Tibial artery (tissue), 4 donors: ENCODE measurements at regions not wholly inside any gene's neighbourhood (a gene's known extent, or its start where the extent isn't known, plus 50 kb on each side); places are given as distances from the start of the nearest gene placed in this dataset.

Experiments
- DNase-seq, 2 donors: peaks; one replicate each; pipeline ENCODE4 v3.0.0-alpha.2; 2019
- H3K27ac ChIP-seq, 2 donors: fragments of 200-600 bp; sonication (generic) in 1 of 2; 1 replicate in 1 of 2; 2 replicates in 1 of 2; pipeline ENCODE4 v1.5.1; 2018 to 2019; ENCODE audit warnings: mild to moderate bottlenecking in 1 of 2
- H3K27me3 ChIP-seq, 2 donors: fragments of 200-600 bp; sonication (generic) in 1 of 2; one replicate each; pipeline versions ENCODE4 v1.5.1 to v1.6.0; 2016 to 2019
- H3K36me3 ChIP-seq, 3 donors: fragments of 200-600 bp; sonication (generic) in 2 of 3; one replicate each; pipeline ENCODE4 v1.5.1; 2016 to 2019; ENCODE audit warnings: mild to moderate bottlenecking in 2 of 3
- H3K4me1 ChIP-seq, 4 donors: fragments of 200-600 bp; sonication (generic) in 2 of 4; 1 replicate in 3 of 4; 2 replicates in 1 of 4; pipeline ENCODE4 v1.5.1; 2016 to 2019
- H3K4me3 ChIP-seq, 2 donors: fragments of 200-600 bp; sonication (generic) in 1 of 2; 1 replicate in 1 of 2; 2 replicates in 1 of 2; pipeline ENCODE4 v1.5.1; 2018 to 2019; ENCODE audit warnings: mild to moderate bottlenecking in 2 of 2
- H3K9me3 ChIP-seq, 3 donors: fragments of 200-600 bp; sonication (generic) in 1 of 3; one replicate each; pipeline ENCODE4 v1.5.1; 2016 to 2019
- intact Hi-C: fragments of 100-400 bp; cut with DNase I; formaldehyde crosslinking; loops from one replicate; pipeline ENCODE4 v1.15.0; 2023; ENCODE audit warnings: low total_unique reads
- TF ChIP-seq, protein P1 (sequence below), 2 experiments: fragments of 200-600 bp in 1 of 2; fragments of 450-650 bp in 1 of 2; IDR thresholded peaks; one replicate each; pipeline ENCODE4 v1.5.1; 2017 to 2019; ENCODE audit warnings: antibody characterized with exemption in 2 of 2, mild to moderate bottlenecking in 1 of 2, moderate library complexity in 1 of 2

DNA sequence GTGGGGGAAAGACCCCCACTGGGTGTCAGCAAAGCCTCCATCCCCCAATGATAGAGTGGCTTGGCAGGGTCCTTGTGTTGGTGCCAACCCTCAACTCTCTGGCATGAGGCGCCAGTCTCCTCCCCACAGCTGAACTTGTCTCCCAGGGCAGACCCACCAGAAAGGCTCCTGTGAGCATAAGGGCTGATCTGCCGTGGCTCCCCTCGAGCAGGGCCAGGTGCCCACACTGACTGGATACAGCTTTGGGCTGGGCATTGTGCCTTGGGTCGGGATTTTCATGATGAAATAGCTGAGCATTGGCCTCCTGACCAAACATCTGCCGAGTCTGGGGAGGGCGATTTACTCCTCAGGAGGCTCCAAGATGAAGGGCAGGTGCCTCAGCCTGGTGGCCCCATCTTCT is 68.1 kb upstream of the NPTX2 start:
- Histone ChIP-seq H3K4me1 (no peaks in the 10 kb centered on the region), H3K27ac (no peak overlapping the region), H3K4me3 (no peak overlapping the region), H3K27me3 (no peaks in the 10 kb centered on the region), H3K9me3 (peaks cover 2 to 9% (median 3%) of the 10 kb centered on the region in 3 donors), H3K36me3 (no peaks in the 10 kb centered on the region)
- intact Hi-C loops, result no loop called here
- TF ChIP-seq, protein P1, sequence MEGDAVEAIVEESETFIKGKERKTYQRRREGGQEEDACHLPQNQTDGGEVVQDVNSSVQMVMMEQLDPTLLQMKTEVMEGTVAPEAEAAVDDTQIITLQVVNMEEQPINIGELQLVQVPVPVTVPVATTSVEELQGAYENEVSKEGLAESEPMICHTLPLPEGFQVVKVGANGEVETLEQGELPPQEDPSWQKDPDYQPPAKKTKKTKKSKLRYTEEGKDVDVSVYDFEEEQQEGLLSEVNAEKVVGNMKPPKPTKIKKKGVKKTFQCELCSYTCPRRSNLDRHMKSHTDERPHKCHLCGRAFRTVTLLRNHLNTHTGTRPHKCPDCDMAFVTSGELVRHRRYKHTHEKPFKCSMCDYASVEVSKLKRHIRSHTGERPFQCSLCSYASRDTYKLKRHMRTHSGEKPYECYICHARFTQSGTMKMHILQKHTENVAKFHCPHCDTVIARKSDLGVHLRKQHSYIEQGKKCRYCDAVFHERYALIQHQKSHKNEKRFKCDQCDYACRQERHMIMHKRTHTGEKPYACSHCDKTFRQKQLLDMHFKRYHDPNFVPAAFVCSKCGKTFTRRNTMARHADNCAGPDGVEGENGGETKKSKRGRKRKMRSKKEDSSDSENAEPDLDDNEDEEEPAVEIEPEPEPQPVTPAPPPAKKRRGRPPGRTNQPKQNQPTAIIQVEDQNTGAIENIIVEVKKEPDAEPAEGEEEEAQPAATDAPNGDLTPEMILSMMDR (IDR thresholded peaks at IDR 0.05), result no peak
- DNase-seq, result no peak

DNA sequence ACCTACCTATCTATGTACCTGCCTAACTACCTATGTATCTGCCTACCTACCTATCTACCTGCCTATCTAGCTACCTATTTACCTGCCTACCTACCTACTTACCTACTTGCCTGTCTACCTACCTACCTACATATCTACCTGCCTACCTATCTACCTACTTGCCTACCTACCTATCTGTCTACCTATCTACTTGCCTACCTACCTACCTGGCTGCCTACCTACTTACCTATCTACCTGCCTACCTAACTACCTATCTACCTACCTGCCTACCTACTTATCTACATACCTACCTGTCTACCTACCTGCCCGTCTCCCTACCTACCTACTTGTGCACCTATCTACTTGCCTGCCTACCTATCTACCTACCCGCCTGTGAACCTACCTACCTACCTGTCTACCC is 68.7 kb upstream of the NPTX2 start:
- H3K4me1 ChIP-seq, result no peaks in the 10 kb centered on the region
- H3K27me3 ChIP-seq, result no peaks in the 10 kb centered on the region
- H3K27ac ChIP-seq, result no peak overlapping the region
- no peak for DNase-seq
- intact Hi-C loops, result no loop called here
- H3K36me3 ChIP-seq, result no peaks in the 10 kb centered on the region
- TF ChIP-seq, protein P1 (IDR thresholded peaks at IDR 0.05), result no peak
- peaks cover 2 to 9% (median 3%) of the 10 kb centered on the region in 3 donors for H3K9me3 ChIP-seq
- no peak overlapping the region for H3K4me3 ChIP-seq

GRCh38 chr7:98541101-98541500 is 76.0 kb upstream of the NPTX2 start:
- no peaks in the 10 kb centered on the region for H3K9me3 ChIP-seq
- H3K4me3 ChIP-seq, result no peak overlapping the region
- TF ChIP-seq, protein P1 (IDR thresholded peaks at IDR 0.05), result no peak
- no peak for DNase-seq
- intact Hi-C loops, result no loop called here
- no peaks in the 10 kb centered on the region for H3K36me3 ChIP-seq
- H3K4me1 ChIP-seq, result no peaks in the 10 kb centered on the region
- no peak overlapping the region for H3K27ac ChIP-seq
- H3K27me3 ChIP-seq, result peaks cover 0 to 6% of the 10 kb centered on the region in 2 donors

- intact Hi-C loops, result no loop called here
- Histone ChIP-seq H3K4me3 (no peak overlapping the region), H3K4me1 (no peaks in the 10 kb centered on the region), H3K36me3 (no peaks in the 10 kb centered on the region), H3K27me3 (peaks cover 0 to 6% of the 10 kb centered on the region in 2 donors), H3K9me3 (no peaks in the 10 kb centered on the region), H3K27ac (no peak overlapping the region)
- no peak for DNase-seq
- TF ChIP-seq, protein P1 (IDR thresholded peaks at IDR 0.05), result no peak
These were observed 77.2 kb upstream of the NPTX2 start for GRCh38 chr7:98539865-98540264.

DNA sequence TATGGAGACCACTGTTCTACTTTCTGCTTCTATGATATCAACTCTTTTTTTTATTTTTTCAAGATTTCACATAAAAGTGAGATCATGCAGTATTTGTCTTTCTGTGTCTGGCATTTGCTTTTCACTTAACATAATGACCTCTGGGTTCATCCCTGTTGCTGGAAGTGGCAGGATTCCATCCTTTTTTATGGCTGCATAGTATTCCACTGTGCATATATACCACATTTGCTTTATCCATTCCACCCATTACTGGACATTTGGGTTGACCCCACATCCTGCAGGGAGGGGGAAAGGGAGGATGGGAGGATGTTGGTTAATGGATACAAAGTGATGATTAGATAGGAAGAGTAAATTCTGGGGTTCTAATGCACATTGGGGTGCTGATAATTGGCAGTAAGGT is 80.3 kb upstream of the NPTX2 start:
- intact Hi-C loops, result no loop called here
- no peak overlapping the region for H3K4me3 ChIP-seq
- H3K27ac ChIP-seq, result no peak overlapping the region
- DNase-seq, result no peak
- no peaks in the 10 kb centered on the region for H3K4me1 ChIP-seq
- no peaks in the 10 kb centered on the region for H3K27me3 ChIP-seq
- H3K9me3 ChIP-seq, result peaks cover 0 to 5% (median 0%) of the 10 kb centered on the region in 3 donors
- H3K36me3 ChIP-seq, result no peaks in the 10 kb centered on the region
- TF ChIP-seq, protein P1 (IDR thresholded peaks at IDR 0.05), result no peak

DNA sequence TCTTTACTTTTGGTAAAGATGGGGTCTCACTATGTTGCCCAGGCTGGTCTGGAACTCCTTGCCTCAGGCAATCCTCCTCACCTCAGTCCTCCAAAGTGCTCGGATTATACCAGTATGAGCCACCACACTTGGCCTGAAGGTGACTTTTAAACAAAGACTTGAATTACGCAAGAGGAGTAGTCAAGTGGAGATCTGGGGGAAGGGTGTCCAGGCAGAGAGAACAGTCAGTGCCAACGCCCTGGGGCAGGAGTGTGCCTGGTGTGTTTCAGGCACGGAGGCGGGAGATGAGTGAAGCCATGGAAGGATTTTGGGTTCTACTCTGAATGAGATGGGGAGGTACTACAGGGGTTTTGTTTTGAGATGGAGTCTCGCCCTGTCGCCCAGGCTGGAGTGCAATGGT is 82.6 kb upstream of the NPTX2 start:
- DNase-seq, result no peak
- TF ChIP-seq, protein P1 (IDR thresholded peaks at IDR 0.05), result no peak
- Histone ChIP-seq H3K4me1 (no peaks in the 10 kb centered on the region), H3K36me3 (no peaks in the 10 kb centered on the region), H3K27me3 (no peaks in the 10 kb centered on the region), H3K9me3 (peaks cover 0 to 12% (median 10%) of the 10 kb centered on the region in 3 donors), H3K27ac (no peak overlapping the region), H3K4me3 (no peak overlapping the region)
- intact Hi-C loops, result no loop called here
